ENCODE measurements at regions not wholly inside any gene's neighbourhood (a gene's known extent, or its start where the extent isn't known, plus 50 kb on each side); places are given as distances from the start of the nearest gene placed in this dataset.

DNA sequence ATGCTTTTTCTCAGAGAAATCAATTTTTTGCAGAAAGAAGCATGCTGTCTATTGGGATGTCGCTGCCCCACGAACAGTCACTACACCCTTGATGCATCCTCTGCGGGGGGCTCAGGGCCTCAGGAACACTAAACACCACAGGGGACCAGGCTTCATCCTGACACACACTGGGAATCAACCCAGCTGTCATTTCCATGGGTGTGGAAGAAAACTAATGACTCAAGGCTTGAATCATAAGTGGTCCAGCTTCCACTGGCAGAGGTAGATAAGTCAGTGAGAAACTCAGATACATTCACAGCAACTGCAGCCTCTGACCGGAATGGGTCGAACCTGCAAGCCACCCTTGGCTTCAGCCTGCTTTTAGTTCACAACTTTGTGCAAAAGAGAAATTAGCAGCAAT is 81.3 kb upstream of the SPTLC3 start:
- Histone ChIP-seq H3K9me3 (ENCODE audit: control insufficient read depth in 2 of 2, low read length in 2 of 2) (no peaks in the 10 kb centered on the region), H3K4me1 (ENCODE audit: control insufficient read depth, insufficient read depth, low read length, poor library complexity, severe bottlenecking) (no peaks in the 10 kb centered on the region), H3K4me3 (ENCODE audit: low read depth, low read length) (no peak overlapping the region), H3K27ac (ENCODE audit: insufficient read depth, low read length, poor library complexity, severe bottlenecking) (no peak overlapping the region), H3K36me3 (ENCODE audit: control insufficient read depth, insufficient read depth, low read length) (no peaks in the 10 kb centered on the region), H3K27me3 (ENCODE audit: control insufficient read depth, insufficient read depth, low read length) (no peaks in the 10 kb centered on the region)
- Mint-ChIP-seq H3K27me3 (no peaks in the 10 kb centered on the region), H3K4me1 (no peaks in the 10 kb centered on the region), H3K4me3 (no peak overlapping the region), H3K27ac (no peak overlapping the region), H3K36me3 (no peaks in the 10 kb centered on the region), H3K9me3 (peaks cover 0 to 9% (median 0%) of the 10 kb centered on the region in 7 donors)
- ATAC-seq (ENCODE audit: low read depth in 2 of 2) (no peak), DNase-seq (no peak)

DNA sequence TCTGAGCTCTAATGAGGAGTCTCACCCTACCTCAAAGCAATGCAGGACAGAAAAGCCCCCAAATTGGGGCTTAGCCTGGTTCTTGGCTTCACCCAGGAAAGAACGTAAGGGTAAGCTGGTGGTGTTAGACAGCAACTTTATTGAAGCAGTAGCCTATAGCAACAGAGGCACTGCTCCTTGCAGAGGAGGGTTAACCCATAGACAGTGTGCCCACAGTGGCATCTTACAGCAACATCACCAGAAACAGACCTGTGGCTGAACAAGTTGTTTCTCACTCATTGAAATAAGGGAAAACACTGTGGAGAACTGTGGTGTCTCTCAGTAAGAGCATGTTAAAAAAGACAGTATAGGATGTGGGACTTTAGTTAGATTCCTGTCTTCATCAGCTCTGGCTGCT is 80.4 kb upstream of the SPTLC3 start:
- Mint-ChIP-seq H3K4me3 (no peak overlapping the region), H3K27me3 (no peaks in the 10 kb centered on the region), H3K27ac (no peak overlapping the region), H3K36me3 (no peaks in the 10 kb centered on the region), H3K9me3 (peaks cover 0 to 2% (median 0%) of the 10 kb centered on the region in 7 donors), H3K4me1 (no peaks in the 10 kb centered on the region)
- H3K36me3 ChIP-seq (ENCODE audit: control insufficient read depth, insufficient read depth, low read length): no peaks in the 10 kb centered on the region
- no peaks in the 10 kb centered on the region for H3K9me3 ChIP-seq (ENCODE audit: control insufficient read depth in 2 of 2, low read length in 2 of 2)
- no peaks in the 10 kb centered on the region for H3K4me1 ChIP-seq (ENCODE audit: control insufficient read depth, insufficient read depth, low read length, poor library complexity, severe bottlenecking)
- no peak overlapping the region for H3K27ac ChIP-seq (ENCODE audit: insufficient read depth, low read length, poor library complexity, severe bottlenecking)
- ATAC-seq (ENCODE audit: low read depth in 2 of 2) (no peak), DNase-seq (no peak)
- no peak overlapping the region for H3K4me3 ChIP-seq (ENCODE audit: low read depth, low read length)
- no peaks in the 10 kb centered on the region for H3K27me3 ChIP-seq (ENCODE audit: control insufficient read depth, insufficient read depth, low read length)

DNA sequence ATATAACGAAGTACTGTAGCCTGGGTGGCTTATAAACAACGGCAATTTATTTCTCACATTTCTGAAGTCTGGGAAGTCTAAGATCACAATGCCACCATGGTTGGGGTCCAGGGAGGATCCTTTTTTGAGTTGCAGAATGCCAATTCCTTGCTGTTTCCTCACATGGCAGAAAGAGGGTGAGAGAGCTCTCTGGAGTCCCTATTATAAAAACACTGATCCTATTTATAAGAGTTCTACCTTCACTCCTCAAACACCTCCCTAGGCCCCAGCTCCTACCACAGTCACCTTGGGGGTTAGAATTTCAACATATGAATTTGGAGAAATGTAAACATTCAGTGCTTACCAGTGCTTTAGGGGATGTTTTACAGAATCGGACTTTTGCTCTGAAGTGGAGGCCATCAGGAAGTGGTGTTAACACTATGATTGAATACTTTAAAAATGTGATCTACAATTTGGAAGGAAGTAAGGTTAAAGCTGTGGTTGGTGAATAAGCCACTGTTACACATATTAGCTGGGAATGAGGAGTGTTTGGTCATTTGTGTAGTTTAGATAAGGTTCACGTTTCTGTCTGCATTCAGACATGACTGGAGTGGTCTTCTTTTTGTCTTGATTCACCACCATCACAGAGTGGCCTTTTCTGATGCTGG is 79.9 kb upstream of the SPTLC3 start:
- Histone ChIP-seq H3K4me3 (ENCODE audit: low read depth, low read length) (no peak overlapping the region), H3K9me3 (ENCODE audit: control insufficient read depth in 2 of 2, low read length in 2 of 2) (no peaks in the 10 kb centered on the region), H3K36me3 (ENCODE audit: control insufficient read depth, insufficient read depth, low read length) (no peaks in the 10 kb centered on the region), H3K4me1 (ENCODE audit: control insufficient read depth, insufficient read depth, low read length, poor library complexity, severe bottlenecking) (no peaks in the 10 kb centered on the region), H3K27me3 (ENCODE audit: control insufficient read depth, insufficient read depth, low read length) (no peaks in the 10 kb centered on the region), H3K27ac (ENCODE audit: insufficient read depth, low read length, poor library complexity, severe bottlenecking) (no peak overlapping the region)
- Mint-ChIP-seq H3K4me1 (no peaks in the 10 kb centered on the region), H3K4me3 (no peak overlapping the region), H3K27me3 (no peaks in the 10 kb centered on the region), H3K9me3 (peaks cover 0 to 2% (median 0%) of the 10 kb centered on the region in 7 donors), H3K27ac (no peak overlapping the region), H3K36me3 (no peaks in the 10 kb centered on the region)
- no peak for DNase-seq
- no peak for ATAC-seq (ENCODE audit: low read depth in 2 of 2)

DNA sequence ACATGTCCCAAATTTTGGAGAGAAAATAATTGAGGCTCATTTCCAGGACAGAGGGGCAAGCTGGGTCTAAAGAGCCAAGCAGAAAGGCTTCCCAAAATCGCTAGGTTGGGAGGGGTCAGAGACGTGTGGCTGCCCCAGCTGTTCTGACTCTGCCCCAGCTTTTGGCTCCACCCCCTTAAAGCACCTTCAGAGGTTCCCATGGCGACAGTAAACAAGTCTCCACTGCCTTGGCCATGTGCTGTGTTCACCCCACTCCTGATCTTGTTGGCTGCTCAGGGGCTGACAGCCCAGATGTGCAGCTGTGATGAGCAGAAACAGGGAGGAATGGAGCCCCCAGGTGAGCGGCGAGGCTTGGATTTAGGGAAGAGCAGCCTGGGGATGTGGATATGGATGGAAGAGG is 72.8 kb upstream of the SPTLC3 start:
- ATAC-seq (ENCODE audit: low read depth in 2 of 2): no peak
- Histone ChIP-seq H3K4me1 (ENCODE audit: control insufficient read depth, insufficient read depth, low read length, poor library complexity, severe bottlenecking) (no peaks in the 10 kb centered on the region), H3K9me3 (ENCODE audit: control insufficient read depth in 2 of 2, low read length in 2 of 2) (no peaks in the 10 kb centered on the region), H3K4me3 (ENCODE audit: low read depth, low read length) (no peak overlapping the region), H3K27me3 (ENCODE audit: control insufficient read depth, insufficient read depth, low read length) (no peaks in the 10 kb centered on the region), H3K36me3 (ENCODE audit: control insufficient read depth, insufficient read depth, low read length) (no peaks in the 10 kb centered on the region), H3K27ac (ENCODE audit: insufficient read depth, low read length, poor library complexity, severe bottlenecking) (no peak overlapping the region)
- H3K27ac Mint-ChIP-seq: no peak overlapping the region
- H3K9me3 Mint-ChIP-seq: peaks cover 0 to 4% (median 2%) of the 10 kb centered on the region in 7 donors
- H3K4me1 Mint-ChIP-seq: no peaks in the 10 kb centered on the region
- DNase-seq: no peak
- H3K36me3 Mint-ChIP-seq: no peaks in the 10 kb centered on the region
- H3K4me3 Mint-ChIP-seq: no peak overlapping the region
- no peaks in the 10 kb centered on the region for H3K27me3 Mint-ChIP-seq

DNA sequence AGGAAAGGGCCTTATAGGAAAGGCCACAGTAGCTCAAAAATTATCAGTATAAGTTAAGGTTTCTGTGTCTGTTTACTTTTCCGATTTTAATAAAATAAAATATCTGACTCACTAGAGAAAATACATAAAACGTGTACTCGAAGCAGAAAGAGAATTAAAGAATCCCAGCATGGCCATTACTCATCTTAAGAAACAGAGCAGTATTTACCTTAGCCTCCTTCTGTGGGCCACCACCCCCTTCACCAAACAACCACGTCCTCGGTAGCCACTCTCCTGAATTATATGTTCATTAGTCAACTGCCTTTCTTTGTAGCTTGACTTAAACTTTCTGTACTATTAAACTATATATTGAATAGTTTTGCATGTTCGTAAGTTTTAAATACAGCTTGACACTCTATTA is 72.2 kb upstream of the SPTLC3 start:
- Histone ChIP-seq H3K27ac (ENCODE audit: insufficient read depth, low read length, poor library complexity, severe bottlenecking) (no peak overlapping the region), H3K36me3 (ENCODE audit: control insufficient read depth, insufficient read depth, low read length) (no peaks in the 10 kb centered on the region), H3K27me3 (ENCODE audit: control insufficient read depth, insufficient read depth, low read length) (no peaks in the 10 kb centered on the region), H3K4me1 (ENCODE audit: control insufficient read depth, insufficient read depth, low read length, poor library complexity, severe bottlenecking) (no peaks in the 10 kb centered on the region), H3K9me3 (ENCODE audit: control insufficient read depth in 2 of 2, low read length in 2 of 2) (no peaks in the 10 kb centered on the region), H3K4me3 (ENCODE audit: low read depth, low read length) (no peak overlapping the region)
- Mint-ChIP-seq H3K9me3 (peaks cover 0 to 4% (median 2%) of the 10 kb centered on the region in 7 donors), H3K27ac (no peak overlapping the region), H3K4me1 (no peaks in the 10 kb centered on the region), H3K4me3 (no peak overlapping the region), H3K27me3 (no peaks in the 10 kb centered on the region), H3K36me3 (no peaks in the 10 kb centered on the region)
- ATAC-seq (ENCODE audit: low read depth in 2 of 2) (no peak), DNase-seq (no peak)

DNA sequence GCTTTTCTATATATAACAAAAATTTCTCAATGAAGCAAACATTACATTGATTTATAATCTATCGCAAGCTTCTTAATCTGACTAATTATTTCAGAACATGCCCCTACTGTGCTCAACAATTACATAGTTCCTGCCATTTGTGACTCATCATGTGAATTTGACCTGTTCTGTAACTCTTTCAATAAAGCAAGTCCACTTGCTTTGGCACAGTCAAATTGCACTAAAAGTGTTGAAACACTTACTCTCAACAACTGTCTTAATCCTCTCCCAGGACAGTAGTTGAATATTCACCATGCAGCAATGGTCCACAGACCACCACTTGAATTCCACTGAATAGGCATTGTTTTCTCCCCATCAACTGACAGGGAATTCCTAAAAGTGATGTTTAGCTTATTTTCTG is 67.7 kb upstream of the SPTLC3 start:
- DNase-seq (no peak), ATAC-seq (ENCODE audit: low read depth in 2 of 2) (no peak)
- Histone ChIP-seq H3K27ac (ENCODE audit: insufficient read depth, low read length, poor library complexity, severe bottlenecking) (no peak overlapping the region), H3K4me3 (ENCODE audit: low read depth, low read length) (no peak overlapping the region), H3K4me1 (ENCODE audit: control insufficient read depth, insufficient read depth, low read length, poor library complexity, severe bottlenecking) (no peaks in the 10 kb centered on the region), H3K27me3 (ENCODE audit: control insufficient read depth, insufficient read depth, low read length) (no peaks in the 10 kb centered on the region), H3K9me3 (ENCODE audit: control insufficient read depth in 2 of 2, low read length in 2 of 2) (no peaks in the 10 kb centered on the region), H3K36me3 (ENCODE audit: control insufficient read depth, insufficient read depth, low read length) (no peaks in the 10 kb centered on the region)
- Mint-ChIP-seq H3K36me3 (no peaks in the 10 kb centered on the region), H3K27me3 (no peaks in the 10 kb centered on the region), H3K27ac (no peak overlapping the region), H3K9me3 (peaks cover 0 to 4% (median 0%) of the 10 kb centered on the region in 7 donors), H3K4me3 (no peak overlapping the region), H3K4me1 (no peaks in the 10 kb centered on the region)

DNA sequence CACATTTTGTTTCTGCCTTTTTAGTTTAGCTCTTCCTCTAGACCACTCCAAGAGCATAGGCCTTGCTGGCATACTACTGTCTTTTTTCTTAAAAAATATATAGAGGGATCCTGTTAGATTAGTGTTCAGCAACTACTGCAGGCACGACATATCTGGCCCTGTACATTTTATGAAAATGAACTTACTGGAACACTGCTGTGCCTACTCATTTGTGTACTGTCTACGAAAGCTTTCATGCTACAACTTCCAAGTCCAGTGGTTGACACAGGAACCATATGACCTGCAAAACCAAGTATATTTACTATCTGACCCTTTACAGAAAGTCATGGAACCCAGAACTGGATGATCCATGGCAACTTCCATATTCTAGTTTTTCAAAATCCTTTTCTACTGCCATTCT is 66.6 kb upstream of the SPTLC3 start:
- Mint-ChIP-seq H3K4me3 (no peak overlapping the region), H3K36me3 (no peaks in the 10 kb centered on the region), H3K27ac (no peak overlapping the region), H3K27me3 (no peaks in the 10 kb centered on the region), H3K4me1 (no peaks in the 10 kb centered on the region), H3K9me3 (peaks cover 0 to 3% (median 0%) of the 10 kb centered on the region in 7 donors)
- Histone ChIP-seq H3K36me3 (ENCODE audit: control insufficient read depth, insufficient read depth, low read length) (no peaks in the 10 kb centered on the region), H3K4me3 (ENCODE audit: low read depth, low read length) (no peak overlapping the region), H3K27ac (ENCODE audit: insufficient read depth, low read length, poor library complexity, severe bottlenecking) (no peak overlapping the region), H3K9me3 (ENCODE audit: control insufficient read depth in 2 of 2, low read length in 2 of 2) (no peaks in the 10 kb centered on the region), H3K4me1 (ENCODE audit: control insufficient read depth, insufficient read depth, low read length, poor library complexity, severe bottlenecking) (no peaks in the 10 kb centered on the region), H3K27me3 (ENCODE audit: control insufficient read depth, insufficient read depth, low read length) (no peaks in the 10 kb centered on the region)
- DNase-seq: no peak
- ATAC-seq (ENCODE audit: low read depth in 2 of 2): no peak

DNA sequence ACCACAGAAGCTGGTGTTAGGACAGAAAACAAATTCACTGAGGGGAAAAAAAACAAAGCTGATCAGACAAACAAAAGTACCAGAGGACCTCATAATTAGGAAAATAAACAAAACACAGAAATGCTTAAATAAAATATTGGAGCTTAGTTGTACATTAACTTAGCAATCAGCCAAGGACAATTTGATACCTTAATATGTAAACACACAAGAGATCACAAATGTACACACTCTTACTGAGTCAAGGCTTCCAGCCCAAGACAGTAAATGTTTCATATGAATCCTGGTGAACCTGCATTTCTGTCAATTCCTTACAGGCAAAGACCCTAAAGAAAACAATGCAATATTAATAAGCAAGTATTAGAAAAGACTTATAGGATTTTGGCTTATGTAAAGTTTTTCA is 62.0 kb upstream of the SPTLC3 start:
- no peak overlapping the region for H3K4me3 ChIP-seq (ENCODE audit: low read depth, low read length)
- no peaks in the 10 kb centered on the region for H3K36me3 ChIP-seq (ENCODE audit: control insufficient read depth, insufficient read depth, low read length)
- no peaks in the 10 kb centered on the region for H3K9me3 ChIP-seq (ENCODE audit: control insufficient read depth in 2 of 2, low read length in 2 of 2)
- H3K27ac Mint-ChIP-seq: no peak overlapping the region
- H3K27me3 ChIP-seq (ENCODE audit: control insufficient read depth, insufficient read depth, low read length): no peaks in the 10 kb centered on the region
- no peak overlapping the region for H3K4me3 Mint-ChIP-seq
- H3K9me3 Mint-ChIP-seq: peaks cover 0 to 6% (median 0%) of the 10 kb centered on the region in 7 donors
- DNase-seq (no peak), ATAC-seq (ENCODE audit: low read depth in 2 of 2) (no peak)
- H3K27me3 Mint-ChIP-seq: no peaks in the 10 kb centered on the region
- no peaks in the 10 kb centered on the region for H3K36me3 Mint-ChIP-seq
- no peaks in the 10 kb centered on the region for H3K4me1 ChIP-seq (ENCODE audit: control insufficient read depth, insufficient read depth, low read length, poor library complexity, severe bottlenecking)
- H3K4me1 Mint-ChIP-seq: no peaks in the 10 kb centered on the region
- H3K27ac ChIP-seq (ENCODE audit: insufficient read depth, low read length, poor library complexity, severe bottlenecking): no peak overlapping the region
